Thyroid gland (tissue), 4 donors: ENCODE measurements at regions not wholly inside any gene's neighbourhood (a gene's known extent, or its start where the extent isn't known, plus 50 kb on each side); places are given as distances from the start of the nearest gene placed in this dataset.

Source experiments
- POLR2A ChIP-seq, 2 donors: fragments of 450-650 bp; IDR thresholded peaks; one replicate each; pipeline ENCODE4 v1.6.1; 2017; ENCODE audit warnings: antibody characterized with exemption in 2 of 2, mild to moderate bottlenecking in 2 of 2, moderate library complexity in 1 of 2
- TF ChIP-seq, protein P1 (sequence below), 6 experiments: fragments of 200-600 bp in 3 of 6; fragments of 450-650 bp in 3 of 6; sonication (generic) in 3 of 6; IDR thresholded peaks; one replicate each; pipeline ENCODE4 v1.5.1; 2016 to 2019; ENCODE audit warnings: antibody characterized with exemption in 6 of 6, mild to moderate bottlenecking in 2 of 6, inconsistent platforms in 1 of 6, moderate library complexity in 1 of 6

DNA sequence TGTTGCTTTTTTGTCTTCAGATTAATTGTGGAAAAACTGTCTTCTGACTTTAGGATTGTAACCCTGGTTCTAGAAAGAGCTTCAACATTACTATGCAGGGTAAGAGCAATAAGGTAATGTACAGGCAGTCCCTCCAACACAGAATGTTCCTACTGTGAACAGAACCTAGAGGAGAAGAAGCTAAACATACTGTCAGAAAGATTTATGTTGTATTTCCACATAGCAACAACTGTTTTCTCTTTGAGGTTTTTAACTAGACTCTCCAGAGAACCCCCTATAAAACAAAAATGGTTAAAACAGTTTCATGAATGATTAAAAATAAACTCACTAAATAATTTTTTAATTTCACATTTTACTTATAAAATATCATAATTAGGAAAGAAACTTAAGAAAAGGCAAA is 64.3 kb upstream of the NAA35 start:
- no peak for TF ChIP-seq POLR2A (IDR thresholded peaks at IDR 0.05)
- TF ChIP-seq, protein P1, sequence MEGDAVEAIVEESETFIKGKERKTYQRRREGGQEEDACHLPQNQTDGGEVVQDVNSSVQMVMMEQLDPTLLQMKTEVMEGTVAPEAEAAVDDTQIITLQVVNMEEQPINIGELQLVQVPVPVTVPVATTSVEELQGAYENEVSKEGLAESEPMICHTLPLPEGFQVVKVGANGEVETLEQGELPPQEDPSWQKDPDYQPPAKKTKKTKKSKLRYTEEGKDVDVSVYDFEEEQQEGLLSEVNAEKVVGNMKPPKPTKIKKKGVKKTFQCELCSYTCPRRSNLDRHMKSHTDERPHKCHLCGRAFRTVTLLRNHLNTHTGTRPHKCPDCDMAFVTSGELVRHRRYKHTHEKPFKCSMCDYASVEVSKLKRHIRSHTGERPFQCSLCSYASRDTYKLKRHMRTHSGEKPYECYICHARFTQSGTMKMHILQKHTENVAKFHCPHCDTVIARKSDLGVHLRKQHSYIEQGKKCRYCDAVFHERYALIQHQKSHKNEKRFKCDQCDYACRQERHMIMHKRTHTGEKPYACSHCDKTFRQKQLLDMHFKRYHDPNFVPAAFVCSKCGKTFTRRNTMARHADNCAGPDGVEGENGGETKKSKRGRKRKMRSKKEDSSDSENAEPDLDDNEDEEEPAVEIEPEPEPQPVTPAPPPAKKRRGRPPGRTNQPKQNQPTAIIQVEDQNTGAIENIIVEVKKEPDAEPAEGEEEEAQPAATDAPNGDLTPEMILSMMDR (IDR thresholded peaks at IDR 0.05), result no peak
